IPS DF 6.9 (cell line): ENCODE measurements at regions not wholly inside any gene's neighbourhood (a gene's known extent, or its start where the extent isn't known, plus 50 kb on each side); places are given as distances from the start of the nearest gene placed in this dataset.
A peak's percentile ranks its signal among the peaks of the same experiment; 100 is the strongest.

ENCODE experiments used
- DNase-seq: peaks from one replicate; pipeline ENCODE4 v3.0.0-alpha.2; 2013; ENCODE audit warnings: low read depth, low spot score
- H3K27ac ChIP-seq: one replicate; pipeline ENCODE4 v1.5.1; 2013; ENCODE audit warnings: low read length, control low read depth
- H3K27me3 ChIP-seq: 2 replicates; pipeline ENCODE4 v1.6.1; 2013; ENCODE audit warnings: mild to moderate bottlenecking, low read length; ENCODE audit not compliant: control insufficient read depth, insufficient read depth
- H3K36me3 ChIP-seq: 2 replicates; pipeline ENCODE4 v1.6.1; 2013; ENCODE audit warnings: low read length; ENCODE audit not compliant: control insufficient read depth, insufficient read depth
- H3K4me1 ChIP-seq: 2 replicates; pipeline ENCODE4 v1.6.1; 2013; ENCODE audit warnings: low read length; ENCODE audit not compliant: control insufficient read depth, insufficient read depth
- H3K4me3 ChIP-seq: 2 replicates; pipeline ENCODE4 v1.5.1; 2013; ENCODE audit warnings: mild to moderate bottlenecking, low read length
- H3K9me3 ChIP-seq: 2 replicates; pipeline ENCODE4 v1.6.1; 2013; ENCODE audit warnings: low read length, inconsistent platforms; ENCODE audit not compliant: control insufficient read depth, insufficient read depth
- WGBS: extraction: QIAGEN DNeasy Blood & Tissue Kit; methylation state at CpG from one replicate; pipeline ENCODE4 v1.1.7; 2013; ENCODE audit warnings: mixed read lengths, missing lambda C conversion rate; ENCODE audit not compliant: insufficient read length, insufficient coverage; 5-methylcytosine and 5-hydroxymethylcytosine counted together

GRCh38 chr4:182126096-182126495, 117.1 kb upstream of the TENM3 start:
- Histone ChIP-seq H3K27ac (no peak overlapping the region), H3K4me1 (no peaks in the 10 kb centered on the region), H3K9me3 (no peaks in the 10 kb centered on the region), H3K4me3 (no peak overlapping the region), H3K36me3 (no peaks in the 10 kb centered on the region), H3K27me3 (no peaks in the 10 kb centered on the region)
- DNase-seq, result no peak
- no CpG with 5 or more reads among the region's 5 CpGs for WGBS

- no peaks in the 10 kb centered on the region for H3K27me3 ChIP-seq
- no CpG with 5 or more reads among the region's 2 CpGs for WGBS
- DNase-seq, result no peak
- H3K9me3 ChIP-seq, result no peaks in the 10 kb centered on the region
- no peak overlapping the region for H3K27ac ChIP-seq
- H3K36me3 ChIP-seq, result no peaks in the 10 kb centered on the region
- H3K4me3 ChIP-seq, result no peak overlapping the region
- no peaks in the 10 kb centered on the region for H3K4me1 ChIP-seq
Measured at GRCh38 chr4:182126603-182127002, 116.6 kb upstream of the TENM3 start.

DNA sequence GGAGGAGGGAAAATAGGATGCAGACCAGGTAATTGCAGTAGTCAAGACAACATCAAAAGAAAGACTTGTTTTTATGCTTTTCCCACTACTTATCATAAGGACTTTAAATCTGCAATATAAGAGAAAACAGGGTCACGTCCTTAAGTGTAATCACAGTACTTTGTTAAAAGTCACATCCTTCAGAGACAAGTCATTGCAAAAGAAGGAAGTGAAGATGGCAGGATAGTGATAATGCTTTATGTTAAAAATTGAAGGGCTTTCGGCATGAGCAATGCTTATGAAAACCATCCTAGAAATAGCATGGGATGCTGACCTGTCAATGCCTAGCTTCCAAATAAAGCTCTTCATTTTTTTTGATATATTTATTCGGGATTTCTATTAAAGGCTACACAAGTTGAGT, 110.2 kb upstream of the TENM3 start:
- DNase-seq, result no peak
- Histone ChIP-seq H3K4me1 (no peaks in the 10 kb centered on the region), H3K27ac (no peak overlapping the region), H3K9me3 (no peaks in the 10 kb centered on the region), H3K36me3 (no peaks in the 10 kb centered on the region), H3K27me3 (no peaks in the 10 kb centered on the region), H3K4me3 (no peak overlapping the region)
- WGBS, result no CpG with 5 or more reads among the region's 3 CpGs

GRCh38 chr4:182134261-182134660, 108.9 kb upstream of the TENM3 start:
- Histone ChIP-seq H3K27me3 (no peaks in the 10 kb centered on the region), H3K27ac (no peak overlapping the region), H3K36me3 (no peaks in the 10 kb centered on the region), H3K4me3 (no peak overlapping the region), H3K9me3 (no peaks in the 10 kb centered on the region), H3K4me1 (no peaks in the 10 kb centered on the region)
- DNase-seq, result no peak

DNA sequence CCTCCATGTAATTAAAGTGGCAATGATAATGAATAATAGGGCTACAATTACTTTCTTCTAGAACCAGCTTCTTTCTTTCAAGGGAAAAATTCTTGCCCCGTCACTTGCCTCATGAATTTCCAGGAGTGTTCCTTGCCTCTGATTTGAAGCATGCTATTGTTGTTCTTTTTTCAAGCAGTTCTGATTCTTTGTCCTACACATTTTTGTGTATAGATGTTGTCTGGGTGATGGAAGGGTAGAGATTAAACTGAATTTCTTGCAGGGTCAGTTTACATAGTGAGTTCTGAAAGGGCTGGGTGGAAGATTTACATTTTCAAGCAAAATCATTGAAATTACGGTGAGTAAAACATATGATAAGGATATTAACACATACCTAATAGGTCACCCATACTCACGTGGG, 107.0 kb upstream of the TENM3 start:
- Histone ChIP-seq H3K36me3 (no peaks in the 10 kb centered on the region), H3K4me1 (peaks cover 4% of the 10 kb centered on the region; the same call in 1 of the 2 replicates), H3K27ac (no peak overlapping the region), H3K27me3 (peaks cover 2% of the 10 kb centered on the region; the same call in 1 of the 2 replicates), H3K4me3 (no peak overlapping the region), H3K9me3 (no peaks in the 10 kb centered on the region)
- DNase-seq, result no peak
- no CpG with 5 or more reads among the region's 3 CpGs for WGBS

- H3K4me3 ChIP-seq, result no peak overlapping the region
- H3K27ac ChIP-seq, result no peak overlapping the region
- no peaks in the 10 kb centered on the region for H3K9me3 ChIP-seq
- no CpG with 5 or more reads among the region's 4 CpGs for whole genome bisulfite sequencing
- no peaks in the 10 kb centered on the region for H3K36me3 ChIP-seq
- peaks cover 5% of the 10 kb centered on the region; the same call in 1 of the 2 replicates for H3K27me3 ChIP-seq
- no peak for DNase-seq
- peaks cover 4% of the 10 kb centered on the region; the same call in 1 of the 2 replicates for H3K4me1 ChIP-seq
Measured at GRCh38 chr4:182137343-182137742, 105.9 kb upstream of the TENM3 start.

GRCh38 chr4:182139491-182139890, 103.7 kb upstream of the TENM3 start:
- Histone ChIP-seq H3K27me3 (peaks cover 5% of the 10 kb centered on the region; the same call in 1 of the 2 replicates), H3K4me3 (no peak overlapping the region), H3K9me3 (no peaks in the 10 kb centered on the region), H3K4me1 (peaks cover 4% of the 10 kb centered on the region; the same call in 1 of the 2 replicates), H3K36me3 (no peaks in the 10 kb centered on the region), H3K27ac (no peak overlapping the region)
- no CpG with 5 or more reads among the region's 13 CpGs for WGBS
- DNase-seq, result no peak

- H3K27me3 ChIP-seq, result peaks cover 5% of the 10 kb centered on the region; the same call in 1 of the 2 replicates
- no CpG with 5 or more reads among the region's 16 CpGs for WGBS
Measured at GRCh38 chr4:182140547-182140946, 102.7 kb upstream of the TENM3 start.

DNA sequence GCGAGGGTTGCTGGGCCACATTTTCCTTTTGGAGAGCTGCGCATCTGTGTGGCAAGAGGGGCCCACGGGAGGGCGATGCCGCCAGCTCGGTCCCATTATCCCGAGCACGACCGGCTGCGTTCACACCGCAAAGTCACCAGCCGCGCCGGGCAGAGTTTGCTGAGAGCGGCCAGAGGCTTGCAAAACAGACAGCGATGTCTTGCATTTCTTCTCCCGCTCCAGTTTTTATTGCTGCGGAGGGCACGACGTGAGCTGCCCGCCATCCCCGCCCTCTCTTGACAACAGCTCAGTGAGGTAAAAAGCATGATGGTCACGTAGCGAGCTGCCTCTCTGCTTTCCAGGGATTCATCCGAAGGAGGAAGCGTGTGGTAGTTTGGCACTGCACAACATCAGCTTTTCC, 102.1 kb upstream of the TENM3 start:
- DNase-seq, result no peak
- Histone ChIP-seq H3K9me3 (no peaks in the 10 kb centered on the region), H3K4me3 (no peak overlapping the region; the same call in 1 of the 2 replicates), H3K27me3 (peaks cover 5% of the 10 kb centered on the region; the same call in 1 of the 2 replicates), H3K27ac (no peak overlapping the region), H3K4me1 (peaks cover 4% of the 10 kb centered on the region; the same call in 1 of the 2 replicates), H3K36me3 (no peaks in the 10 kb centered on the region)
- WGBS, result no CpG with 5 or more reads among the region's 26 CpGs

More at GRCh38 chr4:182140547-182140946, 102.7 kb upstream of the TENM3 start:
- Histone ChIP-seq H3K36me3 (no peaks in the 10 kb centered on the region), H3K9me3 (no peaks in the 10 kb centered on the region), H3K4me1 (peaks cover 4% of the 10 kb centered on the region; the same call in 1 of the 2 replicates), H3K27ac (no peak overlapping the region), H3K4me3 (no peak overlapping the region)
- no peak for DNase-seq

DNA sequence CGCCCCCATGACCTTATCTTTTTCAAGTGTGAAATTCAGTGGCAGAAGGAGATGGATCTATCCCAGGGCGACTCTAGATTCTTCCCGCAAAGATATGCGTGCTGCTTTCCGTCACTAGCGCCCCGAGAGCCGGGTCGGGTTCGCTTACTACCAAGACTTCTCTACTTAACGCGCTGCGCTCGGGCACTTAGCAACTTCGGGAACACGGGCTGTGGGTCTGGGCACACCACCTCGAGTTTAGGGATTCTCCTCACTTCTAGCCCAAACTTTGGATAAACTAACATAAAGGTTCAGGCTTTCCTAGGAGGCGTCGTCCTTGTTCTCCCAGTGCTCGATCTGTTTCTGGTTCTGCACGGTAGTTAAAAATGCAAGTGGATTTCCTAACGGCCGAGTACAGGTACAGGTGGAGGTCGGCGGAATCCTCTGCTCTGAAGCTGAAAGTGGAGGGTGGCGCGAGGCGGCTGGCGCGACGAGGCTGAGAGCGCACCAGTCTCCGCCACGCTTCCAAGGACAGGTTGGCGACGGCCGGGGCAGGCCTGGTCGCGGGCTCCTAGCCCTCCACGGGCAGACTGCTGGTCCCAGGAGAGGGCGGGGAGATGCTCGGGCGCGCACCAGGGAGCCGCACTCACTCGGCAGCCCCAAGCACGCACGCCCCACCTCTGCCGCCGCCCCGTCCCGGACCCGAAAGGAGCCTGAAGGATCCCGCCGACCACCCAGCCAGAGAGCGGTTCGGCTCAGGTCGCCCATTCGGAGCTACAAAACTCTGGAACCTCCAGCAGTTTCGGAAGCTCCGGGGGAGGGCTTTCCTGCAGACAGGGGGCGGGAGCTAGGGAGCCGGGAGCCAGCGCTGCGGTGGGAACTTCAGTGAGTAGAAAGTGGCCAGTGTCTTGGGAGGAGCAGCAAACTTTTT, 100.8 kb upstream of the TENM3 start:
- H3K27me3 ChIP-seq, result peaks cover 5% of the 10 kb centered on the region; the same call in 1 of the 2 replicates
- peaks cover 4% of the 10 kb centered on the region; the same call in 1 of the 2 replicates for H3K4me1 ChIP-seq

More for the DNA sequence above, 100.8 kb upstream of the TENM3 start:
- Histone ChIP-seq H3K27ac (no peak overlapping the region), H3K36me3 (no peaks in the 10 kb centered on the region), H3K4me3 (peak overlapping the region; percentile 71; the same call in 1 of the 2 replicates), H3K9me3 (no peaks in the 10 kb centered on the region)
- no peak for DNase-seq
- WGBS, result no CpG with 5 or more reads among the region's 65 CpGs
